SK-MEL-5 (cell line): ENCODE measurements at regions not wholly inside any gene's neighbourhood (a gene's known extent, or its start where the extent isn't known, plus 50 kb on each side); places are given as distances from the start of the nearest gene placed in this dataset.

Experiments used
- DNase-seq: peaks from one replicate; pipeline ENCODE4 v3.0.0-alpha.2; 2016; ENCODE audit warnings: low read depth, low spot score
- in situ Hi-C: cut with HindIII; loops from 2 replicates; pipeline ENCODE4 v1.10.0; 2016; ENCODE audit warnings: low sequenced_read_pairs, high pct_unique_total_duplicates, low pct_unique_long_range_greater_than_20kb

DNA sequence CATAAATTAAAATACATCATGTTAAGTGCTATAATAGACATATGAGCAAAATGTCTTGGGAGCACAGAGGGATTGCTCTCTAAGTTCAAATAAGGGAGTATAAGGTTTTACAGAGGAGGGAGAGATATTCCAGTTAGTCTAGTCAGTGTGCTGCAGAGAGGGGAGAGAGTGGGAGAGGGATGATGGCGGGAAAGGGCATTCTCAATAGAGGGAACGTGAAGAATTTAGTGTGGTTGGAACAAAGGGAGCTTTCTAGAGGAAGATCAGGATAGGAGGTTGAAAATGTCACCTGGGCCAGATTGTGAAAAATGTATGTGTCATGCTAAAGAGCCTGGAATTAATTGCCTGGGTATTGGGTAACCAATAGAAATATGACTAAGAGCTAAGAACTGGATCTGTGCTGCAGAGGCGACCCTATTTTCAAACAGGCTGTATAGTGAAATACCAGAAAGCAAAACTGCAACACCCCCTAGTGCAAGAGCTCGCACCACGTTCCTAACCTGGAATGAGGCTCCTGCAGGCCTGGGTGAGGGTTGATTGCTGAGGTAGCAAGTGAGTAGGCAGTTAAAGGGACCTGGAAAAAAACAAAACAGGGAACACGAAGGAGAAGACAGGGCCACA lies 791.8 kb upstream of the C9orf72 start:
- in situ Hi-C loops = no loop called here
- DNase-seq = no peak

GRCh38 chr9:28365728-28366127 lies 792.4 kb upstream of the C9orf72 start:
- no peak for DNase-seq
- in situ Hi-C loops = no loop called here

DNA sequence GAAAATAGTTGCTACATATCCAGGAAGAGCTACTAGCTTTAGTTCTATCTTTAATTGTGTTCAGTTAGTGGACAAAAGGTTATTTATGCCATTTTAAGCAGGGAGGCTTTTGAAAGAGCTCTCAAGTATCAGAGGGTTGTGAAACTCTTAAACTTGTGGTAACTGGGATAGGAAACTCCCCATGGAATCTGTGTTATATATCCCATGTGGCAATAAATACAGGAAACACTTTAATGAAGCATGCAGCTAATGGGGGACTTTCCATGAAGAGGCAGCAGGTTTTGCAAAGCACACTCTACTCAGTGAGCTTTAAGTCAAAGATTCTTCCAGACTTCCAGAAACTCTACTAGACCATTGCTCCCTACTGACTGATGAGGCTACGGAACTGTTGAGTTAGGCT lies 805.0 kb upstream of the C9orf72 start:
- in situ Hi-C loops = no loop called here
- DNase-seq = no peak

GRCh38 chr9:28379082-28379481 lies 805.8 kb upstream of the C9orf72 start:
- no peak for DNase-seq
- in situ Hi-C loops = no loop called here

- DNase-seq = no peak
- in situ Hi-C loops = no loop called here
Measured at GRCh38 chr9:28389411-28389810, 816.1 kb upstream of the C9orf72 start.

GRCh38 chr9:28394774-28395173 lies 821.5 kb upstream of the C9orf72 start:
- in situ Hi-C loops = no loop called here

GRCh38 chr9:28396058-28396457 lies 822.8 kb upstream of the C9orf72 start:
- DNase-seq = no peak
- in situ Hi-C loops = no loop called here

More at GRCh38 chr9:28394774-28395173, 821.5 kb upstream of the C9orf72 start:
- no peak for DNase-seq

DNA sequence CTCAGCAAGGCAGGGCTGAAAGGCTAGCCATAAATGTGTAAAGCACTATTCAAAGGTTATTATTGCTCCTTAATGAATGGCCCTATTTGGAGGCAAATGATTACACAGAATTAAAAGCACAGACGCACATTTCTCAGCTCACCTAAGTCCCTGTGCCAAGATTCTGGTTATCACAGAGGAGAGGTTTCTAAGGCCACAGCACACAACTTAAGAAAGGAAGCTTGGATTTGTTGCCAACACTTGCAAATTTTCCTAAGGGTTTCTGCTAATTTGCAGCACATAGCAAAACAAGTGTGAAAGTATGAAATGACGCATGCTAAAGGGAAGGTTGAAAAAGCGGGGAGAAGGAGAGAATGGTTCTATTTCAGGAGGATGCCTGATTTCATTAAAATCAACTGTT lies 834.1 kb upstream of the C9orf72 start:
- in situ Hi-C loops = no loop called here

DNA sequence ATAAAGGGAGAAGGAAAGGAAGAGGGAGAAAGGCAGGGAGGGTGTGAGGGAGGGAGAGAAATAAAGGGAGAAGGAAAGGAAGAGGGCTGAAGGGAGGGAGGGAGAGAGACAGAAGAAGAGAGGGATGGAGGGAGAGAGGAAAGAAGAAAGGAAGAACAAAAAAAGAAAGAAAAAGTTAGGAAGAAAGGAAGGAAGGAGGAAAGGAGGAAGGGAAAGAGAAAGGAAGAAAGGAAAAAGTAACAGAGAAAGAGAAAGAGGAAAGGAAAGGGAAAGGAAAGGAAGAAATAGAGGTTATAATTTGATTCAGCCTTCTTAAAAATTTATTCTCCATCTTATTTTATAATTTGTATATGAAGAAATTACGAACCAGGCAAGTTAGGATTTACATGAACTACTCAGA lies 836.6 kb upstream of the C9orf72 start:
- in situ Hi-C loops = no loop called here
- DNase-seq = no peak

More for the DNA sequence above, 834.1 kb upstream of the C9orf72 start:
- DNase-seq = no peak

- DNase-seq = no peak
- in situ Hi-C loops = no loop called here
Measured at GRCh38 chr9:28410411-28410810, 837.1 kb upstream of the C9orf72 start.

GRCh38 chr9:28413471-28413870 lies 840.2 kb upstream of the C9orf72 start:
- DNase-seq = no peak
- in situ Hi-C loops = no loop called here

- no peak for DNase-seq
- in situ Hi-C loops = no loop called here
Measured at GRCh38 chr9:28423255-28423654, 850.0 kb upstream of the C9orf72 start.

DNA sequence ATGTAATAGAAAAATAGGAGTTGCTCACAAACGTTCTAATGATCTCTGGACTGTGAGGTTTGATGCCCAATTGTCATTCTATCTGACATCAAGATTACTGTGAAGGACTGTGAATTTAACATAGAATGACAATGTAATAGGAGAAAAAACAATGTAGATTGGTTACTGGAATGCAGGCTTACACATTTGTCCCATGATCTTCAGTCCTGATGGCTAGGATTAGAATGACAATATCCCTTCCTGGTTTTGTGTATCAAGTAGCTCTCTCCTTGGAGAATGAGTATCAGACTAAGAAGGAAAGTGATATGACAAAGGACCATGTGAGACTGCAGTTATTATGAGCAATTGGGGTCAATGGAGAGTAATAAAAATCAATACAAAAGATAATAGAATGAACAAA lies 862.2 kb upstream of the C9orf72 start:
- DNase-seq = no peak
- in situ Hi-C loops = no loop called here

GRCh38 chr9:28439688-28440087 lies 866.4 kb upstream of the C9orf72 start:
- no peak for DNase-seq
- in situ Hi-C loops = no loop called here

GRCh38 chr9:28443461-28443860 lies 870.2 kb upstream of the C9orf72 start:
- in situ Hi-C loops = no loop called here
- no peak for DNase-seq

- in situ Hi-C loops = no loop called here
- DNase-seq = no peak
Measured at GRCh38 chr9:28444637-28445036, 871.4 kb upstream of the C9orf72 start.

DNA sequence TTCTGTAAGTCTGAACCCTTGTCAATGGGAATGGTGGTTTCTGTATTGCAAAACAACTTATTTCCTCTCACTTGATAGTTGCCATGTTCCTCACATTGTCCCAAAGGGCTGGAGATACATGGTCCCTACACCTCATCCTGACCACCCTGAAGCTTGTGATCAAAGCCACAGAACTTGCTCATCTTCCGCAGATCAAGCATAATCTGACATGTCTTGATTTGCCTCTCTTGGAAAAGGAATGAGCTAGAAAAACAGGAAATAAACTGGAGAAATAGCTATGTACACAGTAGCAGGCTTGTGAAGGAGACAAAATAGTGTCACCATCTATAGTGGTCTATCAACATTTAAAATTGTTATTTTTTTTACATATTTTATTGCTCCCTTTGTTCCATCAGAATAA lies 871.9 kb upstream of the C9orf72 start:
- in situ Hi-C loops = no loop called here

GRCh38 chr9:28453918-28454317 lies 880.6 kb upstream of the C9orf72 start:
- in situ Hi-C loops = no loop called here
- DNase-seq = no peak

More for the DNA sequence above, 871.9 kb upstream of the C9orf72 start:
- DNase-seq = no peak

DNA sequence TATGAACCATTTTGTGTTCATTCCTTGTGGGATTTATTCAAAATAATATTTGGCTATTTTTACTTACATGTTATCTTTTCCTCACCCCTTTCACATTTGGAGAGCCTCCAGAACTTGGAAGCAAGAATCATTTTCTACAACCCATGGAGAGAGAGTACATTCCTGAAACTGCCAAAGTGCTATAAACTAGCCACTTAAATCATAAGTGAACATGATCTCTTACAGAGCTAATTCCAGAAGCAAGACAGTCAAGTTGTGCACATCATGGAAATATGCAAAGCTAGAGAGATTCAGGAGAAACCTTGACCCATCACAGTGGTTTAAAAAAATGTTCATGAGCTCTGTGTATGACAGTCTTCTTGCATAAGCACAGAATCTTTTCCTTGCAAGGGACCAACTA lies 883.6 kb upstream of the C9orf72 start:
- no peak for DNase-seq
- in situ Hi-C loops = no loop called here
